ENCODE measurements at regions not wholly inside any gene's neighbourhood (a gene's known extent, or its start where the extent isn't known, plus 50 kb on each side); places are given as distances from the start of the nearest gene placed in this dataset.
"Not testable (repeated sequence)": the region's sequence is repeated elsewhere in the genome, so short reads cannot be mapped to it uniquely, and the experiment has no call there.

GRCh38 chr3:22612927-22613326, 590.2 kb upstream of the UBE2E2 start:
- DNase-seq: no peak

- DNase-seq: no peak
These were observed 587.3 kb upstream of the UBE2E2 start for GRCh38 chr3:22615790-22616189.

GRCh38 chr3:22617372-22617771, 585.8 kb upstream of the UBE2E2 start:
- DNase-seq: no peak

- no peak for DNase-seq
These were observed 582.6 kb upstream of the UBE2E2 start for GRCh38 chr3:22620498-22620897.

- DNase-seq: no peak
These were observed 581.8 kb upstream of the UBE2E2 start for GRCh38 chr3:22621205-22621809.

- DNase-seq: no peak
These were observed 575.1 kb upstream of the UBE2E2 start for GRCh38 chr3:22627993-22628499.

- DNase-seq: no peak
These were observed 570.6 kb upstream of the UBE2E2 start for GRCh38 chr3:22632536-22632935.

- DNase-seq: no peak
These were observed 568.7 kb upstream of the UBE2E2 start for GRCh38 chr3:22634433-22634832.

GRCh38 chr3:22659651-22660475, 543.3 kb upstream of the UBE2E2 start:
- DNase-seq: no peak

GRCh38 chr3:22660606-22661005, 542.5 kb upstream of the UBE2E2 start:
- DNase-seq: no peak

- no peak for DNase-seq
These were observed 541.9 kb upstream of the UBE2E2 start for GRCh38 chr3:22661121-22661700.

- no peak for DNase-seq
These were observed 537.6 kb upstream of the UBE2E2 start for GRCh38 chr3:22665528-22665927.

- DNase-seq: no peak
These were observed 536.4 kb upstream of the UBE2E2 start for GRCh38 chr3:22666736-22667135.

- DNase-seq: no peak
These were observed 531.3 kb upstream of the UBE2E2 start for GRCh38 chr3:22671848-22672247.

GRCh38 chr3:22684739-22685138, 518.4 kb upstream of the UBE2E2 start:
- no peak for DNase-seq

GRCh38 chr3:22685597-22685996, 517.5 kb upstream of the UBE2E2 start:
- DNase-seq: no peak

- no peak for DNase-seq
These were observed 511.7 kb upstream of the UBE2E2 start for GRCh38 chr3:22691407-22691806.

- DNase-seq: no peak
These were observed 511.1 kb upstream of the UBE2E2 start for GRCh38 chr3:22691856-22692628.

- no peak for DNase-seq
These were observed 502.3 kb upstream of the UBE2E2 start for GRCh38 chr3:22700876-22701275.

GRCh38 chr3:22704166-22704565, 499.0 kb upstream of the UBE2E2 start:
- no peak for DNase-seq

GRCh38 chr3:22704571-22705354, 498.4 kb upstream of the UBE2E2 start:
- DNase-seq: no peak

- not testable (repeated sequence) for DNase-seq
These were observed 496.2 kb upstream of the UBE2E2 start for GRCh38 chr3:22706922-22707321.
